Endothelial cell (in vitro differentiated cells): ENCODE measurements at regions not wholly inside any gene's neighbourhood (a gene's known extent, or its start where the extent isn't known, plus 50 kb on each side); places are given as distances from the start of the nearest gene placed in this dataset.

Experiments used
- DNase-seq: peaks from one replicate; pipeline ENCODE4 v3.0.0; 2021; ENCODE audit warnings: low spot score
- H3K27ac Mint-ChIP-seq: one replicate; pipeline ENCODE4 v1.8.0; 2021; ENCODE audit warnings: mixed read lengths, inconsistent platforms; ENCODE audit not compliant: unreplicated experiment
- H3K27me3 Mint-ChIP-seq: one replicate; pipeline ENCODE4 v1.8.0; 2021; ENCODE audit warnings: mild to moderate bottlenecking, moderate library complexity, mixed read lengths, inconsistent platforms; ENCODE audit not compliant: unreplicated experiment
- H3K36me3 Mint-ChIP-seq: one replicate; pipeline ENCODE4 v1.8.0; 2021; ENCODE audit warnings: mild to moderate bottlenecking, low read depth, mixed read lengths, inconsistent platforms; ENCODE audit not compliant: unreplicated experiment
- H3K4me1 Mint-ChIP-seq: one replicate; pipeline ENCODE4 v1.8.0; 2021; ENCODE audit warnings: mild to moderate bottlenecking, mixed read lengths, inconsistent platforms; ENCODE audit not compliant: unreplicated experiment
- H3K4me3 Mint-ChIP-seq: one replicate; pipeline ENCODE4 v1.8.0; 2021; ENCODE audit warnings: mild to moderate bottlenecking, mixed read lengths, inconsistent platforms; ENCODE audit not compliant: unreplicated experiment
- H3K9me3 Mint-ChIP-seq: one replicate; pipeline ENCODE4 v1.8.0; 2021; ENCODE audit warnings: mixed read lengths, inconsistent platforms; ENCODE audit not compliant: unreplicated experiment
- TF ChIP-seq, protein P1 (sequence below): fragments of 200-600 bp; sonication (generic); IDR thresholded peaks from one replicate; pipeline ENCODE4 v1.5.0; 2021; ENCODE audit warnings: antibody characterized with exemption; ENCODE audit not compliant: unreplicated experiment

DNA sequence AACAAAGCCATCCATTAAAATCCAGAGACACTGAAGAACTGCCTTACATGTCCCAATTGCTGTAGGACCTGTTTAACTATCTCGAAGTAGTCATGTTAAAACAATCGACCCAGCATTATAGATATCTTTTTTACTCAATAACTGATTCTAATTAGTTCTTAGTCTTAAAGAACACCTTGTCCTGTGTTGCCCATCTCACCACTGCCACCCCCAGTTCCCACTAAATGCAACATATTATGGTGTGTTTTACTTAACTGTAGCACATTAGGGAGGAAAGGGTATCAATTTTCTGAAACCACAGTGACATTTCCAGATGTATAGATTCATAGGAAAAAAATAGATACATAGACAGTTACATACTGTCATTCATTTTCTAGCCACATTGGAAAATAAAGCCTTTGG, 221.2 kb downstream of the MEF2C start:
- no peak for DNase-seq
- peaks cover 27% of the 10 kb centered on the region for H3K4me1 Mint-ChIP-seq
- H3K36me3 Mint-ChIP-seq, result no peaks in the 10 kb centered on the region
- TF ChIP-seq, protein P1, sequence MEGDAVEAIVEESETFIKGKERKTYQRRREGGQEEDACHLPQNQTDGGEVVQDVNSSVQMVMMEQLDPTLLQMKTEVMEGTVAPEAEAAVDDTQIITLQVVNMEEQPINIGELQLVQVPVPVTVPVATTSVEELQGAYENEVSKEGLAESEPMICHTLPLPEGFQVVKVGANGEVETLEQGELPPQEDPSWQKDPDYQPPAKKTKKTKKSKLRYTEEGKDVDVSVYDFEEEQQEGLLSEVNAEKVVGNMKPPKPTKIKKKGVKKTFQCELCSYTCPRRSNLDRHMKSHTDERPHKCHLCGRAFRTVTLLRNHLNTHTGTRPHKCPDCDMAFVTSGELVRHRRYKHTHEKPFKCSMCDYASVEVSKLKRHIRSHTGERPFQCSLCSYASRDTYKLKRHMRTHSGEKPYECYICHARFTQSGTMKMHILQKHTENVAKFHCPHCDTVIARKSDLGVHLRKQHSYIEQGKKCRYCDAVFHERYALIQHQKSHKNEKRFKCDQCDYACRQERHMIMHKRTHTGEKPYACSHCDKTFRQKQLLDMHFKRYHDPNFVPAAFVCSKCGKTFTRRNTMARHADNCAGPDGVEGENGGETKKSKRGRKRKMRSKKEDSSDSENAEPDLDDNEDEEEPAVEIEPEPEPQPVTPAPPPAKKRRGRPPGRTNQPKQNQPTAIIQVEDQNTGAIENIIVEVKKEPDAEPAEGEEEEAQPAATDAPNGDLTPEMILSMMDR, result no peak
- no peak overlapping the region for H3K4me3 Mint-ChIP-seq
- no peak overlapping the region for H3K27ac Mint-ChIP-seq
- H3K9me3 Mint-ChIP-seq, result no peaks in the 10 kb centered on the region
- H3K27me3 Mint-ChIP-seq, result peaks cover 6% of the 10 kb centered on the region

DNA sequence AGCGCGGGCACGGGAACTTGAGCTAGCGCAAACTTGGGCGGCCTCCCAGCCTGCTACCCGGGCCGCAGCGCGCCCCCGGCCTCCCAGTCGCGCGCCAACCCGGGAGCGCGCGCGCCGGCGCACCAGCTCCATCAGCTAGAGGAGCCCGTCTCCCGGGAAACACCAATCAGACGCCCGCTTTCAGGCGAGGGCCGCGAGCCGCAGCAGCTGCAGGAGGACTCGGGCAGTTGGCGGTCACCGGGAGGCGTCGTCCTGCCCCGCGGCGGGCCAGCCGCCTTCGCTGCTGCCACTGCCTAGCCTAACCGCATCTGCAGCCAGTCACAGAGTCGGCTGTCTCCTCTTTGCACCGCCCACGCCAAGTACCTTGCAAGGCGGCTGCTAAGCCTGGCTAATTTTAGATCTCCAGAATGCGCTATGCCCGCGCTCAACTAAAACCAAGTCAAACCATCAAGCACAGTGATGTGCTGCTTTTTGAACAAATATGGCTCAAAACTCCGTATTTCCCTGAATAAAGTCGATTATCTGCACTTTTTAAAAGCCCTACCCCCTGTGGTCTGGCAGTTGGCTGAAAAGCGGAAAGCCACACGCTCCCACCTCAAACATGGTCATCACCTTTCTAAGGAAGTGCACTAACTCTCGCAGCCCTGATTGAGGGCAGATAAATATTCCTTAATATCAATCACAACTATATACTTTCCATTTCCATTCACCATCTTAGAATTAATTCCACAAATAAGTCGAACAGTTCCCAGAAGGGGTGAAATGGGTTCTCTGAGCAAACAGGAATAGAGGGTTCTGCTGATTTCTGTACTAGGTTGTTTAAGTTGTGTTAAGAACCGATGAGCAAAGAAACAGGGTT, 221.8 kb downstream of the MEF2C start:
- Mint-ChIP-seq H3K27me3 (peaks cover 6% of the 10 kb centered on the region), H3K27ac (no peak overlapping the region), H3K4me1 (peaks cover 21% of the 10 kb centered on the region), H3K36me3 (no peaks in the 10 kb centered on the region), H3K4me3 (peak overlapping the region; percentile 72), H3K9me3 (no peaks in the 10 kb centered on the region)
- TF ChIP-seq, protein P1, result no peak
- peak; percentile 81 for DNase-seq

DNA sequence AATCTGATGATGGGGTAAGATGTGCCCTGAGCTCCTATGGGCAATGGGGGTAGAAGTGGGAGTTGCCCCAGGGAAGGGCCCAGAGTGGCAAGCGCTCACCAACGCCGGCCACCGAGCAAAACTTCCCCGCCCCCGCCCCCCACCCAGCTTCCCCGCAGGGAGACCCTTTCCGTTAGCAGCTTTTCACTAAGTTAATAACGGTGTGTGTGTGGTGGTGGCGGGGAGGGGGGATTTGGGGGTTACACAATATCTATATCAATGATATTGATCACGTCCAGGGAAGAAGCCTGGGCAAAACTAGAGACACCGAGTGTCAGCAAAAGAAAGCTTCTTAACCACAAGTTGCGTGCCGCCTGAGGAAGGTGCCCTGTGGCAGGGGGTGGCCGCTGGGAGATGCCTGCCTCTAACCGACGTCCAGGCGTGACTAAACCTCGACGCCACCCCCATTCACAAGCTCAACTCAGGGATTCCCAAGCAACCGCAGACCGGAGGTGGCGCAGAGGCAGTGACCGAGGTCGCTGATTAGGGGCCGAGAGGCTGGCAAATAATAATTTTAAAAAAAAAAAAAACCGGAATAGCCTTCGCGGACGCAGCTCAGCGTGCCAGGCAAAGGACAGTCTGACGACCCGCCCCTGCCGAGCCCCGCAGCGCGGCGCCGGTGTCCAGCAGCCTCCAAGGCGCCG, 222.6 kb downstream of the MEF2C start:
- Mint-ChIP-seq H3K27ac (no peak overlapping the region), H3K4me1 (peaks cover 13% of the 10 kb centered on the region), H3K9me3 (no peaks in the 10 kb centered on the region), H3K4me3 (peak overlapping the region; percentile 51), H3K27me3 (peaks cover 6% of the 10 kb centered on the region), H3K36me3 (no peaks in the 10 kb centered on the region)
- peak; percentile 47 for DNase-seq
- TF ChIP-seq, protein P1, result no peak

DNA sequence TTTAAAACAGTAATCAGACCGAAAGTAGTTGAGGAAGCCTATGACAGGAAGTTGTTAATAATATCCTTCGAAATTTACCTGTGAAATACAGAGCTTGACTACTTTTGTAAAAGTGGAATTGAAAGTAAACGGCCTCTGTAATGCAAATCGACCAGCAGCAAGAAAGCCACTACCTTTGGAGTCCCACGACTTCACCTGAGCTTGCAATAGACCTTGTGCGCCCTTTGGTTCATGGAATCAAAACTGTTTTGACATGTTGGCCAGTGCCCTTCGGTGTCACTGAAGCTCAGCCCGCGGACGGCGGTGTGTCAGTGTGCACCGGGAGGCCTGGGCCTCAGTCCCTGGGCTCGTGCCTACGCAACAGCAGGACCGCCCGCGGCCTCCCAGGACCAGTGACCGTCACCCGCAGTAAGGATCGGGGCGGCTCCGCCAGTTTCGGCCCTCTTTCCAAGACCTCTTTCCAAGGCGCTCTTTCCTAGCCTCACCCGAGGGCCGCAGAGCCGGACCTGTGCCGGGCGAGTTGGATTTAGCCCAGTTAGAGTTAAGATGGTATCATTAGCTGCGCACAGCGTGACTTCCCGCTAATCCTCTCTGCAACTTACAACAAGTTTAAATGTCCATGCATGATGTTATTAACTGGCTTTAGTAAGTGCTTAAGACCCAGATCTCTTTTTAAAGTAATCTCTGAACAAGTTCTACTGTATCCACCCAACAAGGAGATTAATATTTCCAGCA, 223.3 kb downstream of the MEF2C start:
- DNase-seq, result peak; percentile 38
- Mint-ChIP-seq H3K4me3 (peak overlapping the region; percentile 19), H3K9me3 (no peaks in the 10 kb centered on the region), H3K27me3 (peaks cover 6% of the 10 kb centered on the region), H3K27ac (no peak overlapping the region), H3K4me1 (peaks cover 10% of the 10 kb centered on the region), H3K36me3 (no peaks in the 10 kb centered on the region)
- TF ChIP-seq, protein P1, result no peak
